HFFc6 (cell line): ENCODE measurements at regions not wholly inside any gene's neighbourhood (a gene's known extent, or its start where the extent isn't known, plus 50 kb on each side); places are given as distances from the start of the nearest gene placed in this dataset.

Source experiments
- DNase-seq: peaks from one replicate; pipeline ENCODE4 v3.0.0-alpha.2; 2018
- H3K27ac Mint-ChIP-seq: 2 replicates; pipeline ENCODE4 v1.8.0; 2020; ENCODE audit warnings: mild to moderate bottlenecking, mixed read lengths
- H3K27me3 Mint-ChIP-seq: 2 replicates; pipeline ENCODE4 v1.8.0; 2021; ENCODE audit warnings: mild to moderate bottlenecking, moderate library complexity, mixed read lengths; ENCODE audit not compliant: insufficient read depth
- H3K36me3 Mint-ChIP-seq: 2 replicates; pipeline ENCODE4 v1.8.0; 2021; ENCODE audit warnings: low read depth, mixed read lengths
- H3K4me1 Mint-ChIP-seq: 2 replicates; pipeline ENCODE4 v1.8.0; 2020; ENCODE audit warnings: low read depth, mixed read lengths
- H3K4me3 Mint-ChIP-seq: 2 replicates; pipeline ENCODE4 v1.8.0; 2020; ENCODE audit warnings: mild to moderate bottlenecking, moderate library complexity, mixed read lengths
- H3K9me3 Mint-ChIP-seq: 2 replicates; pipeline ENCODE4 v1.8.0; 2020; ENCODE audit warnings: mild to moderate bottlenecking, mixed read lengths
- CTCF ChIP-seq: fragments of 200-600 bp; sonication (generic); IDR thresholded peaks from 2 replicates; pipeline ENCODE4 v1.5.0; 2021; ENCODE audit warnings: antibody characterized with exemption, mild to moderate bottlenecking

DNA sequence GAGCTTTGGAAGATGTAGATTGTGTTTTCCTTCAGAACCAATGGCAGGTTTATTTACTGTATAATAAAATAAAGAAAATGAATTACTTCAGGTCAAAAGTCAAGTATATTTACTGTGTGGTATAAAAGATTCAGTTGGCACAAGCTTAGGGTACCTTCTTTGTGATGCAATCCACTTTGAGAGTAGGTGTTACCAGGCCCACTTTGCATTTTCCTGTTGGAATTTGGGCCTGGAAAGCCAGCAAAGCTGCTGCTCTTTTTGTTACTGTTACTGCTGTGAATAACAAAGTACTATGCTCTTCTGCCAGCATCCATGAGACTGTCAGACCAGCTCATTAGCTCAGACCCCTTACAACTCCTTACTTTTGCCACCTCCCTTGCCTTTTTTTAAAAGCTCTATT, 649.0 kb upstream of the SEL1L start:
- Mint-ChIP-seq H3K36me3 (no peaks in the 10 kb centered on the region), H3K4me3 (no peak overlapping the region), H3K27ac (no peak overlapping the region), H3K27me3 (no peaks in the 10 kb centered on the region; the same call in 1 of the 2 replicates), H3K9me3 (peaks cover 37% of the 10 kb centered on the region), H3K4me1 (no peaks in the 10 kb centered on the region)
- no peak for DNase-seq
- no peak for TF ChIP-seq CTCF

DNA sequence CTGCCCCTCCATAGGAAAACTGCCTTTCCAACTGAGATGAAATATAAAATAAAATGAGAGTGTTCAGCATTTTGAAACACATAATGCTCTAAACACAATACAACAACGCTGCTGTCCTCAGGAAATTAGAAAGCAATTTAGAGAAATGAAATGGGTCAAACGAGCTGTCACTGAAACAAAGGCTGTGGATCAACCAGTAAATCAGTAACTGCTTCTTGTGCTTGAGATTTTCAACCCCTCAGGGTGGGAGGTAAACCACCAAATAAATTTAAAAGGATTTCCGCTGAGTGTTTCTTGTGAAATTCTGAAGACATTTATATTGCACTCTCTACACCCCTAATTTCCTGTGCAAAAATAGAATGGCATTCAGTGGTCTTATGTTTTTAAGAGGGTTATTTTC, 657.1 kb upstream of the SEL1L start:
- Mint-ChIP-seq H3K27me3 (no peaks in the 10 kb centered on the region), H3K4me3 (no peak overlapping the region), H3K27ac (no peak overlapping the region), H3K9me3 (peaks cover 55% of the 10 kb centered on the region), H3K4me1 (no peaks in the 10 kb centered on the region), H3K36me3 (no peaks in the 10 kb centered on the region)
- no peak for TF ChIP-seq CTCF
- no peak for DNase-seq

DNA sequence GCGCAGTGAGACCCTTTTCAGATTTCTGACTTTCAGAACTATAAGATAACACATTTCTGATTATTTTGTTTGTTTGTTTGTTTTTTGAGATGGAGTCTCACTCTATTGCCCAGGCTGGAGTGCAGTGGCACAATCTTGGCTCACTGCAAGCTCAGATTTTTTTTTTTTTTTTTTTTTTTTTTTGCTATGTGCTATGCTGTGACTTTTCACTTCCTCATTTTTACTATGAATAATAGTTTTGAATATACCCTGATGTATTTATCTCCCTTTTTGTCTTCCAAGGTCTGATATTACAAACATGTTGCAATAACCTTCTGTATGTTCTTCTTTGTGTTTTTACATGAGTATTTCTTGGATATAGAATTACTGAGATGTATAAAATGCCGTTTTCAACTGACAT, 658.7 kb upstream of the SEL1L start:
- peaks cover 47% of the 10 kb centered on the region for H3K9me3 Mint-ChIP-seq
- no peaks in the 10 kb centered on the region for H3K4me1 Mint-ChIP-seq
- no peaks in the 10 kb centered on the region for H3K36me3 Mint-ChIP-seq
- no peak for TF ChIP-seq CTCF
- no peaks in the 10 kb centered on the region for H3K27me3 Mint-ChIP-seq
- no peak overlapping the region for H3K4me3 Mint-ChIP-seq
- no peak for DNase-seq
- no peak overlapping the region for H3K27ac Mint-ChIP-seq

DNA sequence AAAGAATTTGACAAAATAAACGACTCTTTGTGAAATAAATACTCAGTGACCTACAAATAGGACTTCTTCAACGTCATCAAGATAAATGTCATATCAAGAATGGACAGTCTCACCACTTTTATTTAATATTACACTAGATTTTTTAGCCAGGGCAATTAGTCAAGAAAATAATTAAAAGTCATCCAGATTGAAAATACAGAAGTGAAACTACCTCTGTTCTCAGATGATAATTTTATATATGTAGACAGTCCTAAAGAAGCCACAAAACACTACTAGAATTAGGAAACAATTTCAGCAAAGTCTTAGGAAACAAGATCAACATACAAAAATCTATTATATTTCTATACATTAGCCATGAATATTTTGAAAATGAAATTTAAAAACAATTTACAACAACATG, 689.6 kb upstream of the SEL1L start:
- DNase-seq: no peak
- no peak overlapping the region for H3K27ac Mint-ChIP-seq
- TF ChIP-seq CTCF: no peak
- H3K36me3 Mint-ChIP-seq: no peaks in the 10 kb centered on the region
- peaks cover 53% of the 10 kb centered on the region for H3K9me3 Mint-ChIP-seq
- H3K27me3 Mint-ChIP-seq: peaks cover 2% of the 10 kb centered on the region; the same call in 1 of the 2 replicates
- no peaks in the 10 kb centered on the region for H3K4me1 Mint-ChIP-seq
- H3K4me3 Mint-ChIP-seq: no peak overlapping the region

- Mint-ChIP-seq H3K4me3 (no peak overlapping the region), H3K36me3 (no peaks in the 10 kb centered on the region), H3K27me3 (no peaks in the 10 kb centered on the region), H3K27ac (no peak overlapping the region), H3K9me3 (peaks cover 51% of the 10 kb centered on the region), H3K4me1 (no peaks in the 10 kb centered on the region)
- TF ChIP-seq CTCF: no peak
- DNase-seq: no peak
Observed at GRCh38 chr14:82224610-82225009, 691.0 kb upstream of the SEL1L start.

DNA sequence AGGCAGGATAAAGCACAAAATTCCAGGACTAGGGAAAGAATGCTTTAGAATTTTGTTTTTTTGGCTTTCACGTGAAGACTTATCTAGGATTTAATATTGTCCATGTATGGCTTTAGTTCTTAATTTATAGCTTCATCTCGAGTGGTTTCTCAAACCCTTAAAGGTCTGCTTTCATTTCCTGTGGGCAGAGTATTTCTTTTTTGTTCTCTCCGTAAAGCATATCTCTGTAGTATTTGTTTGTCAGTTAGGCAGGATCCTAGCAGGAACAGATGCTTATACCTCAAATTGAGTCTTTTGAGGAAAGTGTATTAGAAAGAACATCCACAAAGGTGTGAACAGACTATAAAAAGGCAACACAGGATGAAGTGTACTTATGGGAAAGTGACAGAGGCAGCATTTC, 697.1 kb upstream of the SEL1L start:
- DNase-seq: no peak

More for the DNA sequence above, 697.1 kb upstream of the SEL1L start:
- no peak overlapping the region for H3K27ac Mint-ChIP-seq
- no peak overlapping the region for H3K4me3 Mint-ChIP-seq
- peaks cover 49% of the 10 kb centered on the region for H3K9me3 Mint-ChIP-seq
- no peaks in the 10 kb centered on the region; the same call in 1 of the 2 replicates for H3K27me3 Mint-ChIP-seq
- no peaks in the 10 kb centered on the region for H3K4me1 Mint-ChIP-seq
- H3K36me3 Mint-ChIP-seq: no peaks in the 10 kb centered on the region
- TF ChIP-seq CTCF: no peak
